GM12878 (cell line): ENCODE measurements at regions not wholly inside any gene's neighbourhood (a gene's known extent, or its start where the extent isn't known, plus 50 kb on each side); places are given as distances from the start of the nearest gene placed in this dataset.

Source experiments
- ATAC-seq: fragments of 200-7000 bp; cut with Tn5 transposase; 3 replicates; pipeline ENCODE4 v1.9.1; 2020; ENCODE audit warnings: mild to moderate bottlenecking, moderate library complexity
- BruUV-seq: library from RNA; stranded (reverse); fragments of 400-500 nt; replicated peaks from 2 replicates; lab custom pipeline; 2021; lab: Mats Ljungman, UMichigan
- CTCF ChIA-PET: fragments of 300-600 bp; sonication (Branson Sonifier 250); formaldehyde crosslinking; extraction: SDS; loops from one replicate; lab custom pipeline; 2021; ENCODE audit warnings: inconsistent platforms; lab: Yijun Ruan, JAX
- POLR2A ChIA-PET: fragments of 350-600 bp; formaldehyde crosslinking; extraction: SDS; loops from one replicate; lab custom pipeline; 2021; ENCODE audit warnings: inconsistent platforms; lab: Charles Lee
- RAD21 ChIA-PET: fragments of 300-600 bp; sonication (Branson Sonifier 250); formaldehyde crosslinking; loops from one replicate; lab custom pipeline; 2023; ENCODE audit warnings: antibody characterized with exemption; ENCODE audit not compliant: unreplicated experiment; lab: Charles Lee
- SMC1A ChIA-PET: fragments of 300-600 bp; sonication (Branson Sonifier 250); formaldehyde crosslinking; loops from one replicate; lab custom pipeline; 2023; ENCODE audit not compliant: unreplicated experiment, uncharacterized antibody; lab: Charles Lee
- DNase-seq: peaks from one replicate; pipeline ENCODE4 v3.0.0-alpha.2; 2011; ENCODE audit warnings: low read depth, low spot score
- FAIRE-seq: peaks from 3 replicates; lab custom pipeline; 2011; peaks lifted over from hg19 to GRCh38; lab: Jason Lieb, UNC
- H2AFZ ChIP-seq: 2 replicates; pipeline ENCODE4 v1.6.0; 2011; ENCODE audit warnings: low read depth, low read length, control low read depth; ENCODE audit not compliant: control insufficient read depth
- H3K27ac ChIP-seq: 2 replicates; pipeline ENCODE4 v1.5.1; 2011; ENCODE audit warnings: control low read depth; ENCODE audit not compliant: control insufficient read depth, insufficient read depth
- H3K27me3 ChIP-seq, 2 experiments: replicated peaks in 1 of 2; 2 replicates each; pipeline versions ENCODE4 v1.6.0 to v1.6.1; 2011; ENCODE audit warnings: low read length in 1 of 2; ENCODE audit not compliant: control insufficient read depth in 2 of 2, insufficient read depth in 2 of 2
- H3K36me3 ChIP-seq, 2 experiments: 2 replicates each; pipeline ENCODE4 v1.5.1; 2011; ENCODE audit warnings: low read length in 1 of 2; ENCODE audit not compliant: control insufficient read depth in 2 of 2, insufficient read depth in 2 of 2
- H3K4me1 ChIP-seq: 2 replicates; pipeline ENCODE4 v1.6.1; 2011; ENCODE audit warnings: mild to moderate bottlenecking, low read length, moderate library complexity, mixed read lengths; ENCODE audit not compliant: control insufficient read depth, insufficient read depth
- H3K4me2 ChIP-seq: 2 replicates; pipeline ENCODE4 v1.6.0; 2011; ENCODE audit warnings: control low read depth; ENCODE audit not compliant: control insufficient read depth, insufficient read depth
- H3K4me3 ChIP-seq: fragments of 200-600 bp; sonication (generic); 2 replicates; pipeline ENCODE4 v1.5.1; 2016
- H3K79me2 ChIP-seq: 2 replicates; pipeline ENCODE4 v1.6.0; 2011; ENCODE audit warnings: low read length; ENCODE audit not compliant: control insufficient read depth, insufficient read depth
- H3K9ac ChIP-seq: 2 replicates; pipeline ENCODE4 v1.8.0; 2011; ENCODE audit warnings: low read length, control low read depth, mixed read lengths; ENCODE audit not compliant: control insufficient read depth, insufficient read depth
- H3K9me3 ChIP-seq: replicated peaks from 3 replicates; pipeline ENCODE4 v1.5.1; 2011; ENCODE audit warnings: mild to moderate bottlenecking, low read length; ENCODE audit not compliant: control insufficient read depth, insufficient read depth
- H4K20me1 ChIP-seq: 2 replicates; pipeline ENCODE4 v1.6.0; 2011; ENCODE audit not compliant: control insufficient read depth, insufficient read depth
- BHLHE40 ChIP-seq, 2 experiments: fragments of 450-650 bp in 1 of 2; IDR thresholded peaks; 2 replicates each; pipeline ENCODE4 v1.6.1; 2011 to 2017; ENCODE audit warnings: low read depth in 2 of 2, borderline replicate concordance in 1 of 2, improper control_type of control experiment in 1 of 2, low read length in 1 of 2, mild to moderate bottlenecking in 1 of 2
- ELK1 ChIP-seq: IDR thresholded peaks from 2 replicates; pipeline ENCODE4 v1.6.1; 2012; ENCODE audit warnings: low read depth, low read length, improper control_type of control experiment
- HCFC1 ChIP-seq: fragments of 150-350 bp; IDR thresholded peaks from 2 replicates; pipeline ENCODE4 v1.6.1; 2014; ENCODE audit warnings: low read length
- IKZF1 ChIP-seq: fragments of 450-650 bp; conservative IDR thresholded peaks from 2 replicates; pipeline ENCODE4 v1.6.1; 2017; ENCODE audit warnings: antibody characterized with exemption, mild to moderate bottlenecking
- KLF5 ChIP-seq: fragments of 450-650 bp; IDR thresholded peaks from 2 replicates; pipeline ENCODE4 v1.6.1; 2014; ENCODE audit warnings: mild to moderate bottlenecking; ENCODE audit not compliant: partially characterized antibody
- MTA3 ChIP-seq: IDR thresholded peaks from 2 replicates; pipeline ENCODE4 v1.6.1; 2012; ENCODE audit warnings: low read length, inconsistent platforms, borderline replicate concordance
- NBN ChIP-seq: fragments of 450-650 bp; IDR thresholded peaks from 2 replicates; pipeline ENCODE4 v1.6.1; 2016
- POLR2A ChIP-seq: IDR thresholded peaks from 2 replicates; pipeline ENCODE4 v1.6.1; 2011; ENCODE audit warnings: low read depth, mild to moderate bottlenecking, low read length
- POU2F2 ChIP-seq: IDR thresholded peaks from 3 replicates; pipeline ENCODE4 v1.6.1; 2011; ENCODE audit warnings: low read depth, mild to moderate bottlenecking, low read length, borderline replicate concordance
- RAD21 ChIP-seq: IDR thresholded peaks from 2 replicates; pipeline ENCODE4 v1.6.1; 2011; ENCODE audit warnings: mild to moderate bottlenecking, low read depth, low read length, moderate library complexity; ENCODE audit not compliant: insufficient read depth
- SPI1 ChIP-seq: IDR thresholded peaks from 2 replicates; pipeline ENCODE4 v1.6.1; 2011; ENCODE audit warnings: low read depth, mild to moderate bottlenecking, low read length, moderate library complexity, borderline replicate concordance; ENCODE audit not compliant: insufficient read depth
- ZBED1 ChIP-seq: IDR thresholded peaks from 2 replicates; pipeline ENCODE4 v1.6.1; 2016; ENCODE audit warnings: borderline replicate concordance
- ZSCAN29 ChIP-seq: fragments of 450-650 bp; IDR thresholded peaks from 2 replicates; pipeline ENCODE4 v1.6.1; 2017; ENCODE audit warnings: mild to moderate bottlenecking, moderate library complexity
- whole genome bisulfite sequencing: methylation state at CpG from one replicate; pipeline ENCODE4 v1.1.6; 2016; ENCODE audit warnings: low lambda C conversion rate; ENCODE audit not compliant: insufficient replicate concordance, insufficient coverage; ENCODE audit errors: missing lambda C conversion rate; 5-methylcytosine and 5-hydroxymethylcytosine counted together
- in situ Hi-C: fragments of 300-500 bp; cut with MboI; formaldehyde crosslinking; loops from 9 replicates; pipeline ENCODE4 v1.14.3; 2018; ENCODE audit warnings: mixed read lengths
- intact Hi-C: fragments of 100-400 bp; cut with micrococcal nuclease; formaldehyde crosslinking; loops from one replicate; pipeline ENCODE4 v1.14.2; 2022; ENCODE audit not compliant: unreplicated experiment
- TF ChIP-seq, protein P1 (sequence below): fragments of 450-650 bp; IDR thresholded peaks from 2 replicates; pipeline ENCODE4 v1.6.1; 2018; ENCODE audit warnings: borderline replicate concordance, mild to moderate bottlenecking; ENCODE audit not compliant: partially characterized antibody

GRCh38 chr18:55139307-55139706 is 180.0 kb upstream of the CCDC68 start (continued):
- TF ChIP-seq, protein P1, sequence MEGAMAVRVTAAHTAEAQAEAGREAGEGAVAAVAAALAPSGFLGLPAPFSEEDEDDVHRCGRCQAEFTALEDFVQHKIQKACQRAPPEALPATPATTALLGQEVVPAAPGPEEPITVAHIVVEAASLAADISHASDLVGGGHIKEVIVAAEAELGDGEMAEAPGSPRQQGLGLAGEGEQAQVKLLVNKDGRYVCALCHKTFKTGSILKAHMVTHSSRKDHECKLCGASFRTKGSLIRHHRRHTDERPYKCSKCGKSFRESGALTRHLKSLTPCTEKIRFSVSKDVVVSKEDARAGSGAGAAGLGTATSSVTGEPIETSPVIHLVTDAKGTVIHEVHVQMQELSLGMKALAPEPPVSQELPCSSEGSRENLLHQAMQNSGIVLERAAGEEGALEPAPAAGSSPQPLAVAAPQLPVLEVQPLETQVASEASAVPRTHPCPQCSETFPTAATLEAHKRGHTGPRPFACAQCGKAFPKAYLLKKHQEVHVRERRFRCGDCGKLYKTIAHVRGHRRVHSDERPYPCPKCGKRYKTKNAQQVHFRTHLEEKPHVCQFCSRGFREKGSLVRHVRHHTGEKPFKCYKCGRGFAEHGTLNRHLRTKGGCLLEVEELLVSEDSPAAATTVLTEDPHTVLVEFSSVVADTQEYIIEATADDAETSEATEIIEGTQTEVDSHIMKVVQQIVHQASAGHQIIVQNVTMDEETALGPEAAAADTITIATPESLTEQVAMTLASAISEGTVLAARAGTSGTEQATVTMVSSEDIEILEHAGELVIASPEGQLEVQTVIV: no peak
- TF ChIP-seq SPI1 (no peak), HCFC1 (no peak), POU2F2 (no peak), MTA3 (no peak), ZBED1 (no peak), RAD21 (no peak), NBN (no peak), ZSCAN29 (no peak), BHLHE40 (IDR thresholded peaks at IDR 0.05; ENCODE audit: borderline replicate concordance in 1 of 2, low read depth in 2 of 2, low read length in 1 of 2) (no peak), IKZF1 (no peak)

- Histone ChIP-seq H3K4me2 (no peak overlapping the region), H3K36me3 (no peaks in the 10 kb centered on the region), H3K9me3 (no peaks in the 10 kb centered on the region), H3K27ac (no peak overlapping the region), H4K20me1 (no peaks in the 10 kb centered on the region), H3K4me3 (no peak overlapping the region), H3K9ac (no peak overlapping the region), H3K4me1 (no peaks in the 10 kb centered on the region), H3K79me2 (no peaks in the 10 kb centered on the region), H3K27me3 (0 out of 4 replicates have a peak, but pooled peaks cover 0 to 3% of the 10 kb centered on the region in 2 experiments), H2AFZ (no peak overlapping the region)
- intact Hi-C loops: no loop called here
- RAD21 ChIA-PET: no interaction called here
- ATAC-seq (no peak), FAIRE-seq (no peak), DNase-seq (no peak)
- POLR2A ChIA-PET: no interaction called here
- under 1% methylated on average over 4 of the region's 4 CpGs for WGBS
- no peak for TF ChIP-seq NBN
- no peak for TF ChIP-seq ELK1
- TF ChIP-seq HCFC1: no peak
- TF ChIP-seq KLF5: no peak
- TF ChIP-seq POLR2A: no peak
- BruUV-seq: no TSS peak
- in situ Hi-C loops: no loop called here
- CTCF ChIA-PET: no interaction called here
- SMC1A ChIA-PET: no interaction called here
These were observed 179.1 kb upstream of the CCDC68 start for GRCh38 chr18:55138401-55138800.
